ENCODE measurements at regions not wholly inside any gene's neighbourhood (a gene's known extent, or its start where the extent isn't known, plus 50 kb on each side); places are given as distances from the start of the nearest gene placed in this dataset.

DNA sequence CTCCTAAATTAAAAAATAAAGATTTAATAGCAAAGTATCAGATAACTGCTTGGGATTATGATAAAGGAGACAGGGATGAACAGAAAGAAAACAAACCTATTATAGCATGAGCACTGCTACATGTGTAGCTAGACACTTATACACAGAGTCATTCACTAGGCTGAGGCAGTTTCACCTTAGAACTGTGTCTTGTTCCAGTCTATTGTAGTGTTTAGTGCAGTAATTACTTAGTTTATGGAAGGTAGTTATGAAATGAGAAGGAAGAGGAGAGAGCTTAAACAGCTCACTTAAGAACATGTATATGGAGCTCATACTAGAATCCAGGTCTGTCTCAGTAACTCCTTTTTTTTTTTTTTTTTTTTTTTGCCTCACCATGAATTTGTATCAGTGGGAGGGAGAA, 441.4 kb downstream of the PDCD6IP start:
- Histone ChIP-seq H3K27ac (no peak overlapping the region), H3K9me3 (no peaks in the 10 kb centered on the region), H3K27me3 (no peaks in the 10 kb centered on the region), H3K36me3 (no peaks in the 10 kb centered on the region), H3K4me3 (no peak overlapping the region), H3K4me1 (no peaks in the 10 kb centered on the region)
- TF ChIP-seq, protein P1, sequence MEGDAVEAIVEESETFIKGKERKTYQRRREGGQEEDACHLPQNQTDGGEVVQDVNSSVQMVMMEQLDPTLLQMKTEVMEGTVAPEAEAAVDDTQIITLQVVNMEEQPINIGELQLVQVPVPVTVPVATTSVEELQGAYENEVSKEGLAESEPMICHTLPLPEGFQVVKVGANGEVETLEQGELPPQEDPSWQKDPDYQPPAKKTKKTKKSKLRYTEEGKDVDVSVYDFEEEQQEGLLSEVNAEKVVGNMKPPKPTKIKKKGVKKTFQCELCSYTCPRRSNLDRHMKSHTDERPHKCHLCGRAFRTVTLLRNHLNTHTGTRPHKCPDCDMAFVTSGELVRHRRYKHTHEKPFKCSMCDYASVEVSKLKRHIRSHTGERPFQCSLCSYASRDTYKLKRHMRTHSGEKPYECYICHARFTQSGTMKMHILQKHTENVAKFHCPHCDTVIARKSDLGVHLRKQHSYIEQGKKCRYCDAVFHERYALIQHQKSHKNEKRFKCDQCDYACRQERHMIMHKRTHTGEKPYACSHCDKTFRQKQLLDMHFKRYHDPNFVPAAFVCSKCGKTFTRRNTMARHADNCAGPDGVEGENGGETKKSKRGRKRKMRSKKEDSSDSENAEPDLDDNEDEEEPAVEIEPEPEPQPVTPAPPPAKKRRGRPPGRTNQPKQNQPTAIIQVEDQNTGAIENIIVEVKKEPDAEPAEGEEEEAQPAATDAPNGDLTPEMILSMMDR (IDR thresholded peaks at IDR 0.05), result no peak
- DNase-seq (no peak), ATAC-seq (no peak)
- intact Hi-C loops (cut with DNase I), result no loop called here

DNA sequence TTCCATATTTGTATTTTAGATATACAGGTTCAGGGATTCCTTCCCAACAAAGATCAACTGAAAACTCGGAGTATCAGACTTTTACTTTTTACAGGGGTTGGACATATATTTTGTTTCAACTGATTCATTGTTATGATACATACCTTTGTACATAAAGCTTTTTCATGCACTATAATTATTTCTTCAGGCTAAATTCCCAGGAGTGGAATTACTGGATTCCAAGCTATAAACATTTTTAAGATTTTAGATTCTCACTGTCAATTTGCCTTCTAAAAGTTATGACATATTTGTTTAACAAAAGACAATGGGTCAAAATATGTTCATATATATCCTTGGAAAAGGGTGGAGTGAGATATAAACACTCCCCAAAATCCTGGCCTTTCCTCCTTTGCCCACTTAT, 449.0 kb downstream of the PDCD6IP start:
- intact Hi-C loops (cut with DNase I), result no loop called here
- TF ChIP-seq, protein P1 (IDR thresholded peaks at IDR 0.05), result no peak
- Histone ChIP-seq H3K36me3 (no peaks in the 10 kb centered on the region), H3K27me3 (no peaks in the 10 kb centered on the region), H3K4me1 (no peaks in the 10 kb centered on the region), H3K9me3 (no peaks in the 10 kb centered on the region), H3K27ac (no peak overlapping the region), H3K4me3 (no peak overlapping the region)
- DNase-seq (no peak), ATAC-seq (no peak)

DNA sequence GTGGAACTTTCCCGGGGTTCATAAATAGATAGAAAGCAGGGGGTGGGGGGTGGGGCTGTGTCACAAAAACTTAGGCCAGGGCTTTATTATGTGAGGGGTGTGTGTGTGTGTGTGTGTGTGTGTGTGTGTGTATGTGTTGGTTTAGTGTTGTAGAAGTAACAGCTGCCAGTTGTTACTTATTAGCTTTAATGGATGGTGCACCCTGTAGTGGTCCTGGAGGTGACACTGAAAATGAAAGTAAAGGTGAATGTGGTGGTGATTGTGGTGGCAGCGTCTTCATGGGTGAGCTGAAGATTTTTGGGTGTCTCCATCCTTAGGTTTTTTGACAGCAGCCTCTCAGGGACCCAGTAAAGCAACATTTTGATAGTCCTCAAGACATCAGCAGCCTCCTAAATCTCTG, 449.9 kb downstream of the PDCD6IP start:
- Histone ChIP-seq H3K27ac (no peak overlapping the region), H3K9me3 (no peaks in the 10 kb centered on the region), H3K4me1 (no peaks in the 10 kb centered on the region), H3K27me3 (no peaks in the 10 kb centered on the region), H3K4me3 (no peak overlapping the region), H3K36me3 (no peaks in the 10 kb centered on the region)
- TF ChIP-seq, protein P1 (IDR thresholded peaks at IDR 0.05), result no peak
- ATAC-seq (no peak), DNase-seq (no peak)
- intact Hi-C loops (cut with DNase I), result no loop called here

DNA sequence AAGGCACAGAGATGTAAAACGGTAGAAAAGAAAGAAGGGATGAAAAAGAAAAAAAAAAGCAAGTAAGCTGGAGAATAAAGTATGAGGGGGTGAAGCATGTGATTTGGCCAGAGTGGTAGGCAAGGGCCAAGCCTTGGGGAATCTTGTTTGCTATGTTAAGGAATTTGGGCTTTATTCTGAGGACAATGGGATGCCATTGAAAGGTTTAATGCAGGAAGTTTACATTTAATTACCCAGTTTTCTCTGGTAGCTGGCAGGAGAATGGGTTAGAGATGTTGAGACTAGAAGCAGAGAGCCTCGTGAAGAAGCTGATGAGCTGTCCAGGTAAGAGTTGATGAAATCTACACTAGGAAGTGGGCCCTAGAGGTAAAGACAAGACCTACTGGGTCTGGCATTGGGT, 455.9 kb downstream of the PDCD6IP start:
- ATAC-seq, result no peak
- H3K9me3 ChIP-seq, result no peaks in the 10 kb centered on the region
- intact Hi-C loops (cut with DNase I), result no loop called here
- no peak for DNase-seq
- H3K4me1 ChIP-seq, result no peaks in the 10 kb centered on the region
- TF ChIP-seq, protein P1 (IDR thresholded peaks at IDR 0.05), result no peak
- no peaks in the 10 kb centered on the region for H3K36me3 ChIP-seq
- H3K27me3 ChIP-seq, result no peaks in the 10 kb centered on the region
- H3K4me3 ChIP-seq, result no peak overlapping the region
- H3K27ac ChIP-seq, result no peak overlapping the region

DNA sequence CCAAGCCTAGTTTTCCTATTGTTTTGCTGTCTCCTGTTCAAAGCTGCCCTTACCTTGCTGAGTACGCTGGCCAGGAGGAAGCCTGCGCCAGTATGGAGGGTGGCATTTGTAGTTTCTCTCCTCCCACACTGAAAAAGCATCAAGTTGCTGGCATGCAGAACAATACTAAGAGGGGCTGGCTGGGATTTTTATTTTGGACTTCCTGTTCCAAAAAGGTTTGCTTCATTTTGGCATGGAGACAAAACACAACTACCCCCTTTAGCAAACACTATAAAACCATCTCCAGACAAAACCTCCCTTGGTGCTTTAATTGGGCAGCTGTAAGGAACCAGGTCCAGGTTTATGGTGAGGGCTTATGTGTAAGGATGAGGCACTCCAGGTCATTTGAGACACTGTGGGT, 457.6 kb downstream of the PDCD6IP start:
- Histone ChIP-seq H3K4me3 (no peak overlapping the region), H3K4me1 (no peaks in the 10 kb centered on the region), H3K36me3 (no peaks in the 10 kb centered on the region), H3K27me3 (no peaks in the 10 kb centered on the region), H3K9me3 (no peaks in the 10 kb centered on the region), H3K27ac (no peak overlapping the region)
- DNase-seq (no peak), ATAC-seq (no peak)
- intact Hi-C loops (cut with DNase I), result no loop called here
- TF ChIP-seq, protein P1 (IDR thresholded peaks at IDR 0.05), result no peak

Measured in left lung (tissue), 4 donors.